Fibroblast of skin of right biceps (primary cell): ENCODE measurements at regions not wholly inside any gene's neighbourhood (a gene's known extent, or its start where the extent isn't known, plus 50 kb on each side); places are given as distances from the start of the nearest gene placed in this dataset.

Experiments
- DNase-seq: peaks from one replicate; pipeline ENCODE4 v3.0.0-alpha.2; 2013

DNA sequence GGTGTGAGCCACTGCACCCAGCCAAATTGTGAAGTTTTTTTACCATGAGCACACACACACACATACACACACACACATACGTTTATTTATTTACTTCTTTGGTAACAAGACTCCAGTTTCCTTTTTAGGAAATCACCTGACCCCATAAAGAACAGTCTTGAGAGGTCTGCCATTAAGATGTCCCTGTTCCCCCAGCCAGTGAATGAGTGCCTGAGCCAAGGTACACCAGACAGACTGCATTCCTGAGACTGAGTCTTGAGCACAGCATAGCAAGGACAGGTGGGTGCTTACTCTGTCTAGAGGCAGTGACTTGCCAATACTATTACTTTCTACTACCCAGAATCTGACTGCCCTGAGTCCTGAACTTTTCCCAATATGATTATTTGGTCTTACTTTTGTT, 167.2 kb upstream of the SATB2 start:
- DNase-seq = no peak

DNA sequence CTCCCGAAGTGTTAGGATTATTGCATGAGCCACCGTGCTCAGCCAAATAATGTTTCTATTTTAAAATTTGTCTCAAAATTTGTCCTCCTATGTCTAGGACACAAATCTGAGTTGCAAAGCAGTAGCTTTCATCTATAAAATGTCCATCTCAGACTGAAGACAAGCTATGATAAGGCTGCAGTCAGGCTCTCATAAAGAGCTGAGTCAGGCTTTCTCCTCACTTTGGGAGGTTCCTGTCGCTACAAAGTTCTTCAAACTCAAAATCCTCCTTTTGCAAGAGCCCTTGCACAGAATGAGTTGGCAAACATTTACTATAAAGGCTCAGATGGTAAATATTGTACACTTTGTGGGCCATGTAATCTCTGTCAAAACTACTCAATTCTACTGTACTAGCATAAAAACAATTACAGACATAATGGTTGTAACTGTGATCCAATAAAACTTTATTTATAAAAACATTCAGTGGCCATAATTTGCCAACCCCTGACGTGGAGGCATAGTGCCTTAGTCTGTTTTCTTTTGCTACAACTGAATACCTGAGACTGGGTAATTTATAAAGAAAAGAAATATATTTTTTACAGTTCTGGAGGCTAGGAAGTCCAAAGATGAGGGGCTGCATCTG, 154.9 kb upstream of the SATB2 start:
- DNase-seq = no peak

DNA sequence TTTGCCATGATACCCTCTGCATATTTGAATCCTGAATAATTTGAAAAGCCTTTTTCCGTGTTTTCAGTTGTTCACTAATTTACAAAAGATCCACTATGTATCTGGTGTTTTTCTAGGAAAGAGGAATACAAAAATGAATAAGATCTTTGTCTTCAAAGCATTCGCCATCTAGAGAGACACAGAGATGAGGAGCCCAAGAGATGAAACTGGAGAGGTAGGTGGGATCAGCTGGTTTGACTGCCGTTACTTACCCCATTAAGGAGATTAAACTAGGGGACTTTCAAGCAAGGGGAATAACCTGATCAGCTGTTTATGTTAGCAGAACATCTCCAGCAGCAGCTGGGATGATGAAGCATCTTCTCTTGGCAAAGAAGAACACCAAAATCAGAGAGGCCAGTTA, 150.2 kb upstream of the SATB2 start:
- no peak for DNase-seq

DNA sequence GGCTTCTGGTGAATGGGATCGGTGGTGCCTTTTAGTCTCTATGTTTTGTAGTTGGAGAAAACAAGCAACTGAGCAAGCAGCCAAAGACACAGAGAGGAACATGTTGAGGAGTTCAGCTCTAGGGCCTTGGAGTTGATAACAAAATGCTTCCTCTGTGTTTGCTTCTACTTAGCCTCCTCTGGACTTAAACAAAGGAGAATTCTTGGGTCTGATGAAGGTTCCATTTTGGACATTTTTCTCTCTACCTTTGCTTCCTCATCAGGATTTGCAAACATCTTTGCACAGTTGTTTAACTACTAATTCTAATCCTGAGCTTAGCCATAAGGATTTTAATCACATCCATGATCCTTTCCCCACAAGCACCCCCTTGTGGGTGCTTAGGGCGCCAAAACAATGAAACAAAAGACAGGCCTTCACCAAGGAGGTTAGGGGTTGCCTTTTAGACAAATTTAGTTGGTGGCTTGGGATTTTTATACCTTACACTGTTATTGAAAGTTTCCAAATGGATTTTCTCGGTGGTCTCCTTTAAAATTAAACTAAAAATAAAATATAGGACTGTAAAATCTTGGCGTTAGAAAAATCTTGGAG, 148.5 kb upstream of the SATB2 start:
- DNase-seq = no peak

DNA sequence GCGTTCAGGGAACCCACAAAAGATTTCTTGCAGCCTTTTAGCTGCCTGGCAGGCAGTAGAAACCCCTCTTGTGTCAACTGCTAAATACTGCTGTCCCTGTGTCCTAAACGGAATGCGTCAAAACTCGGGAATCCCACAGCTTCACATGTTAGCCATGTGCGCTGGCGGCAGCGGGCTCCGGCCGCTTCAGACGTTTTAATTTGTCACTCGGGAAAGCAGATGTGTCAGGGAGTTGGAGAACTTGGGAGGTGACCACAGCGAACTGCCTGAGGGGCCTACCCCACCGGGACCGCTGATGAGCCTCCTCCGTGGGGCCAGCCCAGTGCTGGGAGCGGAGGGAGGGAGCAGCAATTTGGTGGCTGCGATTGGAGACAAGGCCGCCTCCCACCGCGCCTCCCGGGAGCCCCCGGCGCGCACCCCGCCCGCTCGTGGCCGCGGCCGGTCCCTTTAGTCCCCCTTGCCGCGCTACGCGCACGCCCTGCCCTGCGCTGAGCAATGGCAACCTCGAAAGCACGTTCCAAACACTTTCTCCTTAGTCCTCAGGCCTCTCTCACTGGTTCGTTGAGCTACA, 146.1 kb upstream of the SATB2 start:
- DNase-seq = peak; percentile 71

DNA sequence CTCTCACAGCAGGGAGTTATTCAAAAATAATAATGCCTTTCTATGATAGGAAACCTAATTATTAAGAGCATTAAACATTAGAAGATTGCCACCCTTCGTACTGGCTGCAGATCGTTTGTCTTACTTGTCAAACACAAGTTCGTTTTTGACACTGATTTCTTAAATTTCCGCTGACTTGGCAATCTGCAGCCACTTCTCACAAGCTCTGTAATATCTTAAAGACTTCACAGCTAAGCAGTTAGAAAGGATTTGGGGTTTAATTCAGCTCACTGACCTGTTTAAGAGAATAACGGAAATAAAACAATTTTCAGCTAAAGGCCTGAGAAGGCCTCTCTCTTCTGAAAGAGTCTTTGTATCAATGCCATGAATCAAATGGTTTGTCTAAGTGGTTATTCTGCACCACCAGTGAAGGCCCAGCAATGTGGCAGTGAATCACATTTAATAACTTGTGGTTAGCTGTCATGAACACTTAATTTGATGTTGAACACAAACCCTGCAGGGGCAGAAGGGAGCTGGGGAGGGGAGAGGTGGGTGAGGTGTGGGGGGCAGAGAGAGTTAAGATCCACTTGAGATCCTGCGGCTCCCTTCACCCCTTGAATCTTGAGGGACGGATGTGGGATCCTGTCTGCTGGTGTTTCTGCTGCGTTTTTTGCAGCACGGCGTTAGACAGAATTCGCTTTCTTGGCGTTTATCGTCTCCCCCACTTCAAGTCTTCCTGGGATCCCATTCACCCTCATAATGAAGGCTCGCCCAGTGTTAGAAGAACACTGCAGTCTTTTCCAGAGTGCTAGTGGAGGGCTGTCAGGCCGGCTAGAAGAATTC, 145.4 kb upstream of the SATB2 start:
- DNase-seq = peak; percentile 66

DNA sequence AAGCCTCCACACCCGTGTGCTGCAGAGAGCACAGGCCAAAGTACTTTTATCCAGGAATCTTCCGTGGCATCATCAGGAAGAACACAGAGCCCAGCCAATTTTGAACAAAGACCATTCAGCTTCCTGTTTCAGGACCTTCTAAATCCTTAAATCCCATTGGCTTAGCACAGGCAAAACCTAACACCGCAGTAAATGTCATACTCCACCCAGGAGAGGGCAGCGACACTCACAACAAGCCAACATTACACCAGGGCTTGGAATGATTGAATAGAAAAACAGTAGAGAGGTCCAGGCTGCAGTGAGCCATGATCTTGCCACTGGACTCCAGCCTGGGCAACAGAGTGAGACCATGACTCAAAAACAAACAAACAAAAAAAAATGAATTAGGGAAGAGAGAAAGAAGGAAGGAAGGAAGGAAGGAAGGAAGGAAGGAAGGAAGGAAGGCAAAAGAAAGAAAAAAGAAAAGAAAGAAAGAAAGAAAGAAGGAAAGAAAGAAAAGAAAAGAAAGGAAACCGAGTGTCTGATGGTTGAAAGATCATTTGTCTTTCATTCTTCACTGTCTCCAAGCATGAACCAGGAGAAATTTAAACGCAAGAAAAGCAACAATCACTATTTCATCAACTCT, 144.6 kb upstream of the SATB2 start:
- peak; percentile 26 for DNase-seq

DNA sequence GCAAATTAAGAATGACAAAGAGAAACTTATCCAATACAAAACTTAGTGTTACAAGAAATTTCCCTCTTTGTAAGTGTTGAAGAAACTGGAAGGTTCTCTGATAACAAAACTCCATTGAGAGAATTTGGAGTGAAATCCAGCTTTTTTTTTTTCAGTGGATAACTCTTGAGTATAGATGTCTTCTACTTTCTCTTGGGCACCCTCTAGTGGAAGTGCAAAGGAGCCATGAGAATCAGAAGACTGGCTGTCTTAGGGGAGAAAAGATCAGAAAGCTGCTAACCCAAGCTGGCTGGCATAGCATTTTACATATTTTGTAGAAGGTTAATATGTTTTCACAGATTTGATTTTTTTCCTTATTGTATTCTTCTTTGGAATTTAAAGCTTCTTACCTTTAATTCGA, 138.8 kb upstream of the SATB2 start:
- peak; percentile 25 for DNase-seq

DNA sequence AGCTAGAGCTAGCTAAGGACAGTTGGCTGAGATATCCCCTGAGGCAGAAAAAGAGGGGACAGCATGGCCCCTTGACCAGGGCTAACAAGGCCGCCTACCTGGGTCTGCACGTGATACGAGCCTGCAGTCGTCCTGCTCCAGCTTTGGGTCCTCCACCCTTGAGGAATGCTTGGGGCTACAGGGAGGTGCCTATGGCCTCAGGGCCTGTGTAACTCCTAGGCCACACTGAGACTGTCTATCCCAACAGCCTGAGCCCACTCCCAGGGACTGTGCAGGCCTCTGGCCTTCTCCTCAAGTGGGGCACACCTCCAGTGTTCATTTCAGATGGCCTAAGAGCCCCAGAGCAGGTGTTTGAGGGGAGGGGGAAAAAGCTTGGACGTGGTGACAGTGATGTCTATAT, 136.7 kb upstream of the SATB2 start:
- DNase-seq = no peak

DNA sequence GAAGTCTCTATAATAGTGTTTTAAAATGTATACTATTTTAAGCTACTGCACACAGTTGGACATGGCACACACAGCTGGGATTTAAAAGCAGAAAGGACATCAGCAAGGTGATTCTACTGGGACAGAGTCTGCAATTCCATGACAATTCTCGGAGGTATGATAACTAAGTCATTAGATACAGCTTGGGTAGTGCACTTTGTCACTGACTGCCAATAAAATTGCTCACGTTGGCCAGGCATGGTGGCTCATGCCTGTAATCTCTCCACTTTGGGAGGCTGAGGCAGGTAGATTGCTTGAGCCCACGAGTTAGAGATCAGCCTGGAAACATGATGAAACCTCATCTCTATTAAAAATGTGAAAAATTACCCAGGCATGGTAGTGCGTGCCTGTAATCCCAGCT, 134.1 kb upstream of the SATB2 start:
- no peak for DNase-seq

DNA sequence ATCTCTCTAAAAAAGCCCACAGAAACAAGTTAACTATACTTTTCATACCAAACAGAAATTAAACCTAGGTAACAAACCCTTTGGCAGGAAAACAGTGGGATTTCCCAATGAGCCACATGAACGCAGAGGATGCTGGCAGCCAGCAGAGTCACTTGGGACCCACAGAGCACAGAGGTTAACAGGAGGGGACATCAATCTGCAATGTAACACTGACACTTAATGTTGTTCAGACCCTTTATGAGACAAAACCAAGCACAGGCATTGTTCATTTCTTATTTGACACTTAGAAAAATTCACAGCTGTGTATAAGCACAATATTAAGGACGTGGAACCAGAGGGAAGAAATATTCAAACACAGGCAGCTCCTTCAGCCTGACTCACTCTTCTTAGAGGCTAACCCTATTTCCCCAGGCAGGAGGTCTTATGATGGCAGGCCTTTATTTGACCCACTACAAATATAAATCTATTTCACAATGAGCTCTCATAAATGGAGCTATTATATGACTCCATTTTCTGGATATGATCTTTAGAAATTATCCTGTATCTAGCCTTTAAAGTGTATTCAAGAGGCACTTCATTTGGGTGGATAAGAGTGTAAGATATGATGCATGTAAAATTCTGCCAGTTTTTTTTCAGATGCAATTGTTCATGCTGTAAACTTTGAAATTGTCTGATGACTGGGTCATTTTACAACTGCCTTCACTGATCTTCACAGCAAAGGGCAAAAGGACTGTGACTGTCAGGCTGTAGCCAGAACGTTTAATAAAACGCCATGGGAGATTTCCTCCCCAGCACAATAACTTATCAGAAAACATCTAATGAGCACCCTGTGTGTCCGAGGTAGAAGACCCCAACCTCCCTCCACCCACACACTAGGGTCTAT, 132.8 kb upstream of the SATB2 start:
- no peak for DNase-seq

DNA sequence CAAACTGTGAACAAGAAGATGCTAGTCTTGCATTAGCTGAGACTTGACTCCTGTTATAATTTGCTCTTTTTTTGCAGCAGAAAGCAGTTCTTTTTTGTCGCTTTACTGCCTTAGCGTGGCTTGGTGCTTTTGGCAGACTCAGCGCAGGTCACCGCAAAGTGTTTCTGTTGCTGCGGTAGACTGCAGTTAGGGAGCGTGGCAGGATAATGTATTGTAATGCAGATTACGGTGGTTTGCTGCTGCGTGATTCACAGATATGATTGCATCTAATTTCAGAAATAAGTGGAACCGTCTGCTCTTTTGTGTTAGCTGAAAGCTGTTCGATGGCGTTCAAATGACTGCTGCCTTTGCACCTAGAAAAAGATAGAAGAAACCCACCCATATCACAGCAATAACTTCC, 131.6 kb upstream of the SATB2 start:
- DNase-seq = peak; percentile 43

DNA sequence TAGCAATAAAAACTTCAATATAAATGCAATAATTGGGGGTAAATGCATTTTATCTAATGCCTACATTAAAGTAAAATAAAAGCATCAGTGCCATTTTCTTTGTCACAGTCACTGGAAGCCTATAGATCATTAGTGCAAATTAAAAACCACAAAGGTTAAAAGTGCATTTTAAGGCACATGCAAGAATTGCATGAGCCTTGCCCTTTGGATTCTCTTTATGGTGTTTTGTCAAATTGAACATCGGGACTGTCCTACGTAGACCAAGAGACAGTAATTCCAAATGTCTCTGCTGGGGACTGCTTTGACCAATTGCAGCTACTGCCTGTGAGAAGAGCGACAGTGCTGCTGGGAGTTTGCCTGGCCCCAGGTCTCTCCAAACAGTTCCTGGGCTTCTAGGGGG, 130.3 kb upstream of the SATB2 start:
- DNase-seq = no peak

DNA sequence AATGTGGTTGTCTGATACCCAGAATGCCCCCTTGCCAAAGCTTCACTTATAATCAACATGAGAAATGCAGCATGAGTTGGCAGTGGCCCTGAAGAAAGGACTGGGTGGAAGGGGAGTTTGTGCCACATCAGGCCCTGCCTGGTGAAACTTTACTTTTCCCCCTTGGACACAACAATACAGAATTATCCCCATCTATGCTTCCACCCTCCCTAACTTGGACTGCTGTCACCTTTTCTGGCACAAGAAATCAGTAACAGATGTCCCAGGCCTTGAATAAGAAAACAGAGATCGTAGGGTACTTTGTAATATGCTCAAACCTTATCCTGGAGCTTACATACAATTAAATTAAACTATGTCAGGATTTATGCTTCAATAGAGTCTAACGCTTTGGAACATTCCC, 128.9 kb upstream of the SATB2 start:
- no peak for DNase-seq

DNA sequence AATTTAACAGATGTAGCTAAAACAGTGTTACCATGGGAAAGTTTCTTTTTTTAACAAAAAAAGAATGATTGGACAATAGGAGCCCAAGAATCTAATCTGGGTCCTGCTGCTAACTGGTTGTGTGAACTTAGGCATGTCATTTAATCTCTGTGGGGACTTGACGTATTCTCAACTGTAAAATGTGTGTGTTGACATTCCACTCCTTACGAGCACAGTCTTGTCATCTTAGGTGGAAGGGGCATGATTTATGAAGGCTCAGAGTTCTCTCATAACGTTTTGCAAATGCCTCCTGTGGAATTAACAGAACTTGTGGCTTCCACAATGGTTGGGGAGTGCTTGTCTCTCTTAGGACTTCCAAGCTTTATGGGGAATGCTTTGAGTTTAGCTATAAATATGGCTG, 125.9 kb upstream of the SATB2 start:
- no peak for DNase-seq

DNA sequence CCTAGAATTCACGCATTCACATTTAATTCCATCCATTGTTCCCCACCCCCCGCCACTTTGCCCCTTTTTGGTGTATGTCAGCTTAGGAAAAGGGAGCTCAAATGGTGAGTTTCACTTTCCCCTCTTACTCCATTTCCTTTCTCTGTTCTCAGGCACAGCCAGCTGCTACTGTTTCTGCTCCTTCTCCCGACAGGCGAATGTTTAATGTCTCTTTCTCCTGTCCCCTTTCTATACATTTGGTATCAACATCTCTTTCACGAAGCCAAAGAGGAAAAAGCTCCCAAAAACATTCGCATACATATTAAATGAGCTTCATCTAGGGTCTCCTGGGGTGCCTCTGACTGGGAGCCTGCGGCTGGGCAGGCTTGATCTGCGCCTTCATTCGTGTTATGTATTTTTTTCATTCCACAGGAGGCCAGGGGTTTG, 124.2 kb upstream of the SATB2 start:
- no peak for DNase-seq

DNA sequence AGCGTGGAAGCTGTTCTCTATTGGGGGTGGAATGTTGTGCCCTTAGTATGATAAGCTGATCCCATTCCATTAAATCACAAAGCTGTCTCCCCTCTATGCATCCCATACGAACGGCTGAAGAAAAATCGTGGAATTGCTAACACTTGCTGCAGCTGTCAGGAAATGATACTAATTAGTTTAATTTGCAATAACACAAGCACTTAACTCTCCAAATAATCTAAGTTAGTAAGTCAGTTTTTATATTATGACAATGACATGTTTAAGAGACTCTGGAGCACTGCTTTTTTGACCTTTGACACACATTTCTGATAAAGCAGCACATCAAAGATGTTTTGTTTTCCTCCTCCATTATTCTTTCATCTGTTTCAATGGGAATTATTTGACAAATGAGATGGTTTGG, 123.7 kb upstream of the SATB2 start:
- no peak for DNase-seq

DNA sequence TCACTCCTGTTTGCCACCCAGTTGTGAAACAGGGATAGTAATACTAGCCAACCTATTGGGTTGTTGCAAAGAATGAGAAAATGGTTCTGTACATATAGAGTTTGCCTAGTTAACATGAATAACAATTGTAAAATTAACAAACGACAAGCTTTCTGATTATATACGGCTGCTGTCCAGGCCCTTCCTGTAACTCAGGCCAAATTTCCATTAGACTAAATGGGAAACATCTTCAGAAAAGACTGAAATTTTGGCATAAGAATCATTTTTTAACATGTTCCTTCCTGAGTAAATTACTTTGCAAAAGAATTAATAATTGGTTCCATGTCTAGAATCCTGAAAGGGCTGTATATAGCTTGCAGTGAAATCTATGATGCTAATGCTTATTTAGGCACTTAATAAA, 117.7 kb upstream of the SATB2 start:
- no peak for DNase-seq

DNA sequence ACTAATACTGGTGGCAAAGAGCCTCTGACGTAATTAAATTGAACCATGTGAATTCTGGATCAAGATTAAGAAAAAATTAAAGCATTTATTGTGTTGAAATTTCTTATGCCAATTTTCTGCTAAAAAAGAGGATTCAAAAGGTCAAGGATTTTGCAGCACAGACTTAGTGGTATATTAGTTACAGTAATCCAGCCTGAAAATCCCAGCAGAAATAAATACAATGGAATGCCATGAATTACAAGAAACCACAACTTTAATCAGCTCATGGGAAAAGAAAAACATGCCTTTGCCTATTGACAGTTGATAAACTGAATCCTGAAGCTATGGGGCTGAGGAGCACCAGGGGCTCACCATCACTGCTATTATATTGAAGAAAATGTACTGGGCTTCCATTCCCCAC, 114.8 kb upstream of the SATB2 start:
- peak; percentile 37 for DNase-seq

DNA sequence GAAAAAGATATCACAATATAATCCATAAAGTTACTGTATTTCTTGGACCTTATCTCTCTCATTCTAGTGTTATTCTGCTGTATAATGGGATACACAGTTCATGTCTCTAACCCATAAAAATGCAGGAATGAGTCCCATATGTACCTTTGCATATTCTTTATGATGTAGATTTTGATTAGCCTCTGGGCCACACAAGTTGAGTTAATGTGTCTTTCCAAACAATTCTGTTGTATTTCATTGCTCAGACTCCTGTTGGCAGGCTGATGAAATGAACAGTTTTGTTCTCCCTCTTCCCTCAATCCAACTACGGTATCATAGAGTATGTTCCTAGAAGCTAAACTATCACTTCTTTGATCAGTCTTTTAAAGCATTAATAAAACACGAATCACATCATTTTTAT, 113.2 kb upstream of the SATB2 start:
- no peak for DNase-seq

DNA sequence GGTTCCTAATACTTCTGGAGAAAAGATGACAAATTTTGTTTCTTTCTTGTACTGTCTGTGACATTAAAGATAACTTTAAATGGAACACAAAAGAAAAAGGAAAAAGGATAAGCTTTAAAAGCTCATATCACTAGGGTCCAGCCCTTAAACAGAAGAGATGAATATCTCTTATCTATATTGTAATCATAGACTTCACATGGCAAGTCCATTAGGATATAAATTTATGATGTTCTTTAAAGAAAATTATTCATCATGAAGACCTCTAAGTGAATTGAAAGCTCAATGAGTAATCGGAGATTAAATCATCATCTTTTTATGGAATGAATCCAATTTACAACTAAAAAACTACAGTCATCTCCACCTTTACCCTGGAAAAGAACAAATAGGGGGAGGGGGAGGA, 111.6 kb upstream of the SATB2 start:
- no peak for DNase-seq

DNA sequence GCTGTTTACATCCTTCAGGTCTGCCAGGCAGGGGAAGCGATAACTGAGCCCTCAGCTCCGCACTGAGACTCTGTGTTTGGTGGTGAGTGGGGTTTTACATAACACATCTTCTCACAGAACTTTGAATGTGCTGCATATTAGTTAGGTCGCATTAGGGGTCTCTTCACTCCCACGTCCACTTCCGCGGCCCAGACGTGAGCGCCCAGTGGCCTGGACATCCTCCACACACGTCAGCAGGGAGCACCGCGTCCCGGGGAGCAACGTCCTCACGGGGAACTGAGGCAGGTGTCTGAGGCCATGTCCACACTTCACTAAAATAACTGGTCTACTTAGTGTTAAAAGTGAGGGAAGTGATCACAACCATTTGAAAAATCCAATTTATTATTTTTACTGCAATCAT, 100.4 kb upstream of the SATB2 start:
- DNase-seq = no peak
